Upper lobe of left lung (tissue), 6 donors: ENCODE measurements at regions not wholly inside any gene's neighbourhood (a gene's known extent, or its start where the extent isn't known, plus 50 kb on each side); places are given as distances from the start of the nearest gene placed in this dataset.

Source experiments
- ATAC-seq, 2 donors: fragments of 200-7000 bp; cut with Tn5 transposase; one replicate each; pipeline ENCODE4 v1.9.1; 2022; ENCODE audit warnings: mild to moderate bottlenecking in 2 of 2, moderate library complexity in 2 of 2; ENCODE audit not compliant: low FRiP score in 2 of 2
- DNase-seq, 2 donors: peaks; one replicate each; pipeline ENCODE4 v3.0.0-alpha.2; 2019 to 2020
- H3K27ac ChIP-seq, 4 donors: fragments of 200-600 bp; sonication (generic); one replicate each; pipeline ENCODE4 v1.5.1; 2016 to 2019
- H3K27me3 ChIP-seq, 4 donors: fragments of 200-600 bp; sonication (generic); one replicate each; pipeline ENCODE4 v1.5.1; 2017 to 2019
- H3K36me3 ChIP-seq, 4 donors: fragments of 200-600 bp; sonication (generic); one replicate each; pipeline ENCODE4 v1.5.1; 2016 to 2019
- H3K4me1 ChIP-seq, 4 donors: fragments of 200-600 bp; sonication (generic); one replicate each; pipeline ENCODE4 v1.5.1; 2018 to 2019
- H3K4me3 ChIP-seq, 4 donors: fragments of 200-600 bp; sonication (generic); one replicate each; pipeline ENCODE4 v1.5.1; 2017 to 2019; ENCODE audit warnings: mild to moderate bottlenecking in 2 of 4, moderate library complexity in 1 of 4
- H3K9me3 ChIP-seq, 4 donors: fragments of 200-600 bp; sonication (generic); one replicate each; pipeline ENCODE4 v1.5.1; 2018 to 2019
- CTCF ChIP-seq, 6 experiments: fragments of 450-650 bp in 4 of 6; fragments of 200-600 bp in 2 of 6; sonication (generic) in 2 of 6; IDR thresholded peaks; one replicate each; pipeline ENCODE4 v1.5.1; 2016 to 2019; ENCODE audit warnings: antibody characterized with exemption in 6 of 6
- EP300 ChIP-seq, 4 donors: sonication (generic); formaldehyde crosslinking; IDR thresholded peaks; one replicate each; pipeline ENCODE4 v1.5.1; 2017; ENCODE audit warnings: antibody characterized with exemption in 4 of 4, control low read depth in 2 of 4
- POLR2A ChIP-seq, 4 donors: fragments of 450-650 bp; IDR thresholded peaks; one replicate each; pipeline ENCODE4 v1.5.1; 2016 to 2017; ENCODE audit warnings: antibody characterized with exemption in 4 of 4, mild to moderate bottlenecking in 2 of 4
- POLR2AphosphoS5 ChIP-seq, 2 donors: sonication (generic); formaldehyde crosslinking; IDR thresholded peaks; one replicate each; pipeline ENCODE4 v1.5.1; 2017; ENCODE audit warnings: antibody characterized with exemption in 2 of 2
- WGBS, 2 donors: methylation state at CpG; one replicate each; pipeline ENCODE4 v1.1.5; 2017 to 2018; 5-methylcytosine and 5-hydroxymethylcytosine counted together
- donor health status: DM: no; HTN: no; CAD: no; lungs with moderate emphysema.
- donor health status: DM: no; HTN: yes; CAD: no; lungs with severe emphysema.

- Histone ChIP-seq H3K27ac (no peak overlapping the region), H3K27me3 (no peaks in the 10 kb centered on the region), H3K4me1 (no peaks in the 10 kb centered on the region), H3K9me3 (no peaks in the 10 kb centered on the region), H3K36me3 (no peaks in the 10 kb centered on the region), H3K4me3 (no peak overlapping the region)
- DNase-seq (no peak), ATAC-seq (no peak)
- WGBS, 2 donors = 86 to 99% methylated on average over 3 of the region's 3 CpGs
- TF ChIP-seq POLR2AphosphoS5 (IDR thresholded peaks at IDR 0.05) = no peak
- no peak for TF ChIP-seq EP300 (IDR thresholded peaks at IDR 0.05)
- no peak for TF ChIP-seq CTCF (IDR thresholded peaks at IDR 0.05)
- no peak for TF ChIP-seq POLR2A (IDR thresholded peaks at IDR 0.05)
These were observed 60.1 kb downstream of the NABP1 start for GRCh38 chr2:191738003-191738402.

GRCh38 chr2:191738667-191739066 lies 60.7 kb downstream of the NABP1 start:
- TF ChIP-seq CTCF (IDR thresholded peaks at IDR 0.05) (no peak), POLR2A (IDR thresholded peaks at IDR 0.05) (no peak), POLR2AphosphoS5 (IDR thresholded peaks at IDR 0.05) (no peak), EP300 (IDR thresholded peaks at IDR 0.05) (no peak)
- H3K27me3 ChIP-seq = no peaks in the 10 kb centered on the region
- H3K27ac ChIP-seq = no peak overlapping the region
- ATAC-seq (no peak), DNase-seq (no peak)
- H3K36me3 ChIP-seq = no peaks in the 10 kb centered on the region
- H3K4me1 ChIP-seq = no peaks in the 10 kb centered on the region
- no peak overlapping the region for H3K4me3 ChIP-seq
- WGBS, 2 donors = 67 to 68% methylated on average over 3 of the region's 3 CpGs
- no peaks in the 10 kb centered on the region for H3K9me3 ChIP-seq

- ATAC-seq (peak in 1 of 2 donors; percentile 35), DNase-seq (no peak)
- Histone ChIP-seq H3K4me1 (no peaks in the 10 kb centered on the region), H3K9me3 (no peaks in the 10 kb centered on the region), H3K27ac (no peak overlapping the region), H3K36me3 (no peaks in the 10 kb centered on the region), H3K4me3 (no peak overlapping the region), H3K27me3 (no peaks in the 10 kb centered on the region)
- WGBS, 2 donors = 65 to 74% methylated on average over 3 of the region's 3 CpGs
- TF ChIP-seq EP300 (IDR thresholded peaks at IDR 0.05) (no peak), POLR2A (IDR thresholded peaks at IDR 0.05) (no peak), CTCF (IDR thresholded peaks at IDR 0.05) (no peak), POLR2AphosphoS5 (IDR thresholded peaks at IDR 0.05) (no peak)
These were observed 61.3 kb downstream of the NABP1 start for GRCh38 chr2:191739194-191739593.

GRCh38 chr2:191740016-191740419 lies 62.1 kb downstream of the NABP1 start:
- no peaks in the 10 kb centered on the region for H3K9me3 ChIP-seq
- H3K36me3 ChIP-seq = no peaks in the 10 kb centered on the region
- ATAC-seq (no peak), DNase-seq (no peak)
- no peaks in the 10 kb centered on the region for H3K27me3 ChIP-seq
- H3K4me3 ChIP-seq = no peak overlapping the region
- TF ChIP-seq POLR2A (IDR thresholded peaks at IDR 0.05) (no peak), EP300 (IDR thresholded peaks at IDR 0.05) (no peak), POLR2AphosphoS5 (IDR thresholded peaks at IDR 0.05) (no peak), CTCF (IDR thresholded peaks at IDR 0.05) (no peak)
- H3K4me1 ChIP-seq = no peaks in the 10 kb centered on the region
- H3K27ac ChIP-seq = peak overlapping the region in 1 of 4 donors; percentile 49

DNA sequence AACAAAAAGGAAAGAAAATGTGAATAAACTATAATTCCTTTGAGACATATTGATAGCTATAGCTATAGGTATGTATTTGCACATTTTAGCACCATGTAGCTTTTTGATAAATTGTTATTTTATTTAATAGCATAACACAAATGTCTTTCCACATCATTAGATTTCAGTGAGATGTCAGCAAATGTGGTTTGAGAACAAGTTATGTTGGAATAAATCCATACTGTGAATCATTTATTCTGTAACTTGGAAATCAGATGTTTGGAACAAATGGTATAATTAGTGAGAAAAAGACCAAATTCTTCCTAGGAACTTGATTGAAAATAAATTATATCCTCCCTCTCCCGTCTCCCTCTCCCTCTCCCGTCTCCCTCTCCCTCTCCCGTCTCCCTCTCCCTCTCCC lies 62.8 kb downstream of the NABP1 start:
- no peak overlapping the region for H3K4me3 ChIP-seq
- H3K36me3 ChIP-seq = no peaks in the 10 kb centered on the region
- H3K27ac ChIP-seq = no peak overlapping the region
- no peaks in the 10 kb centered on the region for H3K27me3 ChIP-seq
- no peaks in the 10 kb centered on the region for H3K9me3 ChIP-seq
- ATAC-seq = no peak
- H3K4me1 ChIP-seq = no peaks in the 10 kb centered on the region
- 76 to 78% methylated on average over 3 of the region's 3 CpGs for WGBS, 2 donors
- no peak for DNase-seq
- no peak for TF ChIP-seq POLR2AphosphoS5 (IDR thresholded peaks at IDR 0.05)
- no peak for TF ChIP-seq EP300 (IDR thresholded peaks at IDR 0.05)
- no peak for TF ChIP-seq POLR2A (IDR thresholded peaks at IDR 0.05)
- TF ChIP-seq CTCF (IDR thresholded peaks at IDR 0.05) = no peak
